Chondrocyte (in vitro differentiated cells): ENCODE measurements at regions not wholly inside any gene's neighbourhood (a gene's known extent, or its start where the extent isn't known, plus 50 kb on each side); places are given as distances from the start of the nearest gene placed in this dataset.

Experiments
- DNase-seq: peaks from one replicate; pipeline ENCODE4 v3.0.0; 2021; ENCODE audit warnings: mixed read lengths, low spot score
- H3K27ac Mint-ChIP-seq: one replicate; pipeline ENCODE4 v1.8.0; 2021; ENCODE audit warnings: mild to moderate bottlenecking, moderate library complexity, mixed read lengths; ENCODE audit not compliant: unreplicated experiment
- H3K27me3 Mint-ChIP-seq: 2 replicates; pipeline ENCODE4 v1.8.0; 2021; ENCODE audit warnings: low read depth, mixed read lengths
- H3K36me3 Mint-ChIP-seq: 2 replicates; pipeline ENCODE4 v1.8.0; 2021; ENCODE audit warnings: low read depth, mixed read lengths
- H3K4me1 Mint-ChIP-seq: 2 replicates; pipeline ENCODE4 v1.8.0; 2021; ENCODE audit warnings: low read depth, mild to moderate bottlenecking, mixed read lengths
- H3K4me3 Mint-ChIP-seq: one replicate; pipeline ENCODE4 v1.8.0; 2021; ENCODE audit warnings: mild to moderate bottlenecking, moderate library complexity, mixed read lengths; ENCODE audit not compliant: unreplicated experiment
- H3K9me3 Mint-ChIP-seq: 2 replicates; pipeline ENCODE4 v1.8.0; 2021; ENCODE audit warnings: low read depth, mixed read lengths
- TF ChIP-seq, protein P1 (sequence below): fragments of 200-600 bp; sonication (generic); IDR thresholded peaks from 2 replicates; pipeline ENCODE4 v1.5.0; 2021; ENCODE audit warnings: antibody characterized with exemption, mild to moderate bottlenecking, moderate library complexity

GRCh38 chr3:18725668-18726407 is 300.7 kb upstream of the SATB1 start:
- Mint-ChIP-seq H3K4me3 (no peak overlapping the region), H3K9me3 (no peaks in the 10 kb centered on the region), H3K36me3 (no peaks in the 10 kb centered on the region), H3K4me1 (no peaks in the 10 kb centered on the region), H3K27me3 (peaks cover 6% of the 10 kb centered on the region), H3K27ac (no peak overlapping the region)
- no peak for DNase-seq
- TF ChIP-seq, protein P1, sequence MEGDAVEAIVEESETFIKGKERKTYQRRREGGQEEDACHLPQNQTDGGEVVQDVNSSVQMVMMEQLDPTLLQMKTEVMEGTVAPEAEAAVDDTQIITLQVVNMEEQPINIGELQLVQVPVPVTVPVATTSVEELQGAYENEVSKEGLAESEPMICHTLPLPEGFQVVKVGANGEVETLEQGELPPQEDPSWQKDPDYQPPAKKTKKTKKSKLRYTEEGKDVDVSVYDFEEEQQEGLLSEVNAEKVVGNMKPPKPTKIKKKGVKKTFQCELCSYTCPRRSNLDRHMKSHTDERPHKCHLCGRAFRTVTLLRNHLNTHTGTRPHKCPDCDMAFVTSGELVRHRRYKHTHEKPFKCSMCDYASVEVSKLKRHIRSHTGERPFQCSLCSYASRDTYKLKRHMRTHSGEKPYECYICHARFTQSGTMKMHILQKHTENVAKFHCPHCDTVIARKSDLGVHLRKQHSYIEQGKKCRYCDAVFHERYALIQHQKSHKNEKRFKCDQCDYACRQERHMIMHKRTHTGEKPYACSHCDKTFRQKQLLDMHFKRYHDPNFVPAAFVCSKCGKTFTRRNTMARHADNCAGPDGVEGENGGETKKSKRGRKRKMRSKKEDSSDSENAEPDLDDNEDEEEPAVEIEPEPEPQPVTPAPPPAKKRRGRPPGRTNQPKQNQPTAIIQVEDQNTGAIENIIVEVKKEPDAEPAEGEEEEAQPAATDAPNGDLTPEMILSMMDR: no peak

DNA sequence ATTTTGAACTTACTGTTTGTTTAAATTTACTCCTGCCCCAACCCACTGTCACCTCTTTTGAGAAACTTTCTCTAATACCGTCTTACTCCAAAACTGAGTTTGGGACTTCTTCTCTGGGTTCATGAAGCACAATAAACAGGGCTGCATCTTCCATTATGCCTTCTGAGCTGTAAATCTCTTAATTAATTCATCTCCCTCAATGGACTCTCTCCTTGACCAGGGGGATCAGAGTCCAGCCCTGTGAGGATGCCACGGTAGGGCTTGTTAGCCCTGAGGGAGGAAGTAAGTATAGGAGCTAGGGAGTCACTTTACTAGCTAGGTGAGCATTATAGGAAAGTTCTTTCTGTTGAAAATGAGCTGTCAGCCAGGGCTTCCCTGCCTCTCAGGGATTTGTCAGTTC is 299.3 kb upstream of the SATB1 start:
- DNase-seq: no peak
- TF ChIP-seq, protein P1: no peak
- Mint-ChIP-seq H3K27ac (no peak overlapping the region), H3K27me3 (peaks cover 6% of the 10 kb centered on the region), H3K4me1 (no peaks in the 10 kb centered on the region), H3K36me3 (no peaks in the 10 kb centered on the region), H3K9me3 (no peaks in the 10 kb centered on the region), H3K4me3 (no peak overlapping the region)

DNA sequence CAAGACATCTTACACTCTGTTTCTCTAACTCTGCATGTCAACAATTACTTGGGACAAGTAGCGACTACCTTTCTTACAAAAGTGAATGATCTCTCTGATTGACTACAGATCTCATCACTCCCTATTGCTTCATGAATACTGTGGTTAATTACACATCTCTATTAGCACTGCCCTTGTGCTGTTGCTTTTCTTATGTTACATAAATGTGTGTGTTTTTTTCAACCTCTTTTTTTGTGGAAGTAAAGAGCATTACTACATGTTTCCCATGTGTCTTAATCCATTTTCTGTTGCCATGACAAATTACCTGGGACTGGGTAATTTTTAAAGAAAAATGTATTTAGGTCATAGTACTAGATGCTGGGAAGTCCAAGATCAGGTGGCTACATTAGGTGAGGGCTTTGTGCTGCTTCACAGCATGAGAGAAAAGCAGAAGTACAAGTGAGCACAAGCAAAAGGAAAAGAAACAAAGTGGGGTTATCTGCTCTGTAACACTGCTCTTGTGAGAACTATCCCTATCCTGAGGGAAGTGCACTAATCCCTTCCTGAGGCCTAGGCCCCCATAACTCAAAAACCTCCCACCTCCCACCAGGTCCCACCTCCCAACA is 298.2 kb upstream of the SATB1 start:
- Mint-ChIP-seq H3K4me1 (no peaks in the 10 kb centered on the region), H3K4me3 (no peak overlapping the region), H3K27ac (no peak overlapping the region), H3K27me3 (peaks cover 6% of the 10 kb centered on the region), H3K36me3 (no peaks in the 10 kb centered on the region), H3K9me3 (no peaks in the 10 kb centered on the region)
- TF ChIP-seq, protein P1: no peak
- no peak for DNase-seq

- no peak overlapping the region for H3K27ac Mint-ChIP-seq
- DNase-seq: no peak
- H3K36me3 Mint-ChIP-seq: no peaks in the 10 kb centered on the region
- peaks cover 6% of the 10 kb centered on the region for H3K27me3 Mint-ChIP-seq
- TF ChIP-seq, protein P1: no peak
- H3K4me1 Mint-ChIP-seq: peaks cover 4% of the 10 kb centered on the region
- no peak overlapping the region for H3K4me3 Mint-ChIP-seq
- H3K9me3 Mint-ChIP-seq: no peaks in the 10 kb centered on the region
Measured at GRCh38 chr3:18720543-18720942, 295.4 kb upstream of the SATB1 start.

DNA sequence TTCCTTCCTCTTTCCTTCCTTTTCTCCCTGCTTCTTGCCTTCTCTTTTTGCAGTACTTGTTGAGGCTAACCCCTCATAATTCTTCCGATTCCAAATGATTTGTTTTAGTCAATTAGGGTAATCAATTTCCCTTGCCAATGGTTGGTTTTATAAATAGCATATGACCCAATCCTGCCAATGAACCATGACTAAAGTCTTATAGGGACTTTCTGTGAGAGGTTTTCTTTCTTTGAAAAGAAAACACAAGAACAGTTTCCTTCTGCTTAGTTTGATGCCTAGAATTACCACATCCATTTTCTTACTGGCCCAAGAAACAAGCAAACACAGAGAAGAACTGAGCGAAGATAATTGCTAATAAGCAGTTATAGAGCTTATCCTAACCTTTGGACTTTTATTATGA is 292.5 kb upstream of the SATB1 start:
- Mint-ChIP-seq H3K4me1 (peaks cover 4% of the 10 kb centered on the region), H3K27me3 (no peaks in the 10 kb centered on the region), H3K9me3 (no peaks in the 10 kb centered on the region), H3K36me3 (no peaks in the 10 kb centered on the region), H3K27ac (no peak overlapping the region), H3K4me3 (no peak overlapping the region)
- DNase-seq: no peak
- TF ChIP-seq, protein P1: no peak
